ENCODE measurements at regions not wholly inside any gene's neighbourhood (a gene's known extent, or its start where the extent isn't known, plus 50 kb on each side); places are given as distances from the start of the nearest gene placed in this dataset.

DNA sequence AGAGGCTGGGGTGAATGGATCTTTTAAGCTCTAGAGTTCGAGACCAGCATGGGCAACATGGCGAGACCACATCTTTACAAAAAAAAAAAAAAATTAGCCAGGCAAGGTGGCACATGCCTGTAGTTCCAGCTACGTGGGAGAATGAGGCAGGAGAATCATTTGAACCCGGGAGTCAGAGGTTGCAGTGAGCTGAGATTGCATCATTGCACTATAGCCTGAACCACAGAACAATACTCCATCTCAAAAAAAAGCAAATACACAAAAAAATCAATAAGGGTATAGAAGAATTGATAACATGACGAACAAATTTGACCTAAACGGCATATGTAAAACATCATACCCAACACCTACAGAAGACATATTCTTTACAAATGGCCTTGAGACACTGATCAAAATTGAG, 668.4 kb downstream of the MECOM start (continued):
- no peak for TF ChIP-seq ZBTB33 (IDR thresholded peaks at IDR 0.05; ENCODE audit: borderline replicate concordance, low read depth)

DNA sequence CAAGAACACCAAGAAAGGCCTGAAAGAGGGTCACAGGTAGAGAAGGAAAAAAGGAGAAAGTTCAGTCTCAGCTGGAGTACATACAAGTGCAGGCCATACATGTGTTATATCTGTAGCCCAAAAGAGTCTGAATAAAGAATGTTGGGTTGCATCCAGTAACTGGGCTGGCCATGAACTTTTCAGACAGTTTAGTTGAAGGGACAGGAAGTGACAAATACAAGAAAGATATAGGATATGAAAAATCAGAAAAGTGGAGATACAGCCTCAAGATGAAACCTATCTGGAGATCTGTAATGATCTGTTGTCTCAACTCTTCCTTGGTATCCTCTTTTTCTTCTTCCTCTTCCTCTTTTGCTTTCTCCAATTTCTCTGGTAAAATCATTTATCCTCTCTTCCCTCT, 671.7 kb downstream of the MECOM start:
- H3K9ac ChIP-seq: no peak overlapping the region
- H3K9me3 ChIP-seq: no peaks in the 10 kb centered on the region
- ChIA-PET CTCF (no interaction called here), POLR2A (no interaction called here)
- H3F3A ChIP-seq (replicated peaks; ENCODE audit: insufficient read depth): no peaks in the 10 kb centered on the region
- no peaks in the 10 kb centered on the region for H4K20me1 ChIP-seq (ENCODE audit: insufficient read depth)
- H3K27ac ChIP-seq (ENCODE audit: low read depth in 2 of 2, low read length in 1 of 2): no peak overlapping the region
- H3K9me2 ChIP-seq: no peaks in the 10 kb centered on the region; the same call in 1 of the 2 replicates
- H3K4me2 ChIP-seq: no peak overlapping the region
- DNase-seq: no peak
- H2AFZ ChIP-seq (ENCODE audit: low read depth): no peak overlapping the region
- H3K27me3 ChIP-seq (ENCODE audit: insufficient read depth): no peaks in the 10 kb centered on the region
- no peaks in the 10 kb centered on the region for H3K4me1 ChIP-seq (ENCODE audit: control insufficient read depth in 1 of 2, insufficient read depth in 2 of 2, low read depth in 1 of 2, low read length in 1 of 2)
- H3K4me3 ChIP-seq (ENCODE audit: low read depth in 2 of 2, low read length in 1 of 2): no peak overlapping the region
- no peaks in the 10 kb centered on the region for H3K79me2 ChIP-seq (ENCODE audit: insufficient read depth)
- H3K36me3 ChIP-seq (replicated peaks in 1 of 2; ENCODE audit: control insufficient read depth in 1 of 2, insufficient read depth in 2 of 2, low read length in 1 of 2): no peaks in the 10 kb centered on the region
- TF ChIP-seq USF2 (IDR thresholded peaks at IDR 0.05; ENCODE audit: borderline replicate concordance, low read depth, low read length) (no peak), JUND (IDR thresholded peaks at IDR 0.05) (no peak), ZBTB33 (IDR thresholded peaks at IDR 0.05; ENCODE audit: borderline replicate concordance, low read depth) (no peak), FOSL2 (IDR thresholded peaks at IDR 0.05; ENCODE audit: borderline replicate concordance, low read depth) (no peak), TEAD4 (IDR thresholded peaks at IDR 0.05; ENCODE audit: borderline replicate concordance, insufficient read depth) (no peak), EZH2phosphoT487 (IDR thresholded peaks at IDR 0.05; ENCODE audit: borderline replicate concordance, low read depth) (no peak), MXI1 (IDR thresholded peaks at IDR 0.05; ENCODE audit: low read depth, low read length) (no peak), REST (IDR thresholded peaks at IDR 0.05; ENCODE audit: low read depth, low read length) (no peak), RXRA (IDR thresholded peaks at IDR 0.05; ENCODE audit: borderline replicate concordance, low read depth) (no peak), PBX3 (IDR thresholded peaks at IDR 0.05) (no peak), NRF1 (IDR thresholded peaks at IDR 0.05; ENCODE audit: low read depth, low read length) (no peak), FOXJ3 (CRISPR knock-in tag; IDR thresholded peaks at IDR 0.05) (no peak)
- TF ChIP-seq, protein P1, sequence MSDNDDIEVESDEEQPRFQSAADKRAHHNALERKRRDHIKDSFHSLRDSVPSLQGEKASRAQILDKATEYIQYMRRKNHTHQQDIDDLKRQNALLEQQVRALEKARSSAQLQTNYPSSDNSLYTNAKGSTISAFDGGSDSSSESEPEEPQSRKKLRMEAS (IDR thresholded peaks at IDR 0.05; ENCODE audit: low read depth): no peak
- TF ChIP-seq, protein P2, sequence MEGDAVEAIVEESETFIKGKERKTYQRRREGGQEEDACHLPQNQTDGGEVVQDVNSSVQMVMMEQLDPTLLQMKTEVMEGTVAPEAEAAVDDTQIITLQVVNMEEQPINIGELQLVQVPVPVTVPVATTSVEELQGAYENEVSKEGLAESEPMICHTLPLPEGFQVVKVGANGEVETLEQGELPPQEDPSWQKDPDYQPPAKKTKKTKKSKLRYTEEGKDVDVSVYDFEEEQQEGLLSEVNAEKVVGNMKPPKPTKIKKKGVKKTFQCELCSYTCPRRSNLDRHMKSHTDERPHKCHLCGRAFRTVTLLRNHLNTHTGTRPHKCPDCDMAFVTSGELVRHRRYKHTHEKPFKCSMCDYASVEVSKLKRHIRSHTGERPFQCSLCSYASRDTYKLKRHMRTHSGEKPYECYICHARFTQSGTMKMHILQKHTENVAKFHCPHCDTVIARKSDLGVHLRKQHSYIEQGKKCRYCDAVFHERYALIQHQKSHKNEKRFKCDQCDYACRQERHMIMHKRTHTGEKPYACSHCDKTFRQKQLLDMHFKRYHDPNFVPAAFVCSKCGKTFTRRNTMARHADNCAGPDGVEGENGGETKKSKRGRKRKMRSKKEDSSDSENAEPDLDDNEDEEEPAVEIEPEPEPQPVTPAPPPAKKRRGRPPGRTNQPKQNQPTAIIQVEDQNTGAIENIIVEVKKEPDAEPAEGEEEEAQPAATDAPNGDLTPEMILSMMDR (IDR thresholded peaks at IDR 0.05): no peak

Measured in SK-N-SH (cell line).